ENCODE measurements at regions not wholly inside any gene's neighbourhood (a gene's known extent, or its start where the extent isn't known, plus 50 kb on each side); places are given as distances from the start of the nearest gene placed in this dataset.

DNA sequence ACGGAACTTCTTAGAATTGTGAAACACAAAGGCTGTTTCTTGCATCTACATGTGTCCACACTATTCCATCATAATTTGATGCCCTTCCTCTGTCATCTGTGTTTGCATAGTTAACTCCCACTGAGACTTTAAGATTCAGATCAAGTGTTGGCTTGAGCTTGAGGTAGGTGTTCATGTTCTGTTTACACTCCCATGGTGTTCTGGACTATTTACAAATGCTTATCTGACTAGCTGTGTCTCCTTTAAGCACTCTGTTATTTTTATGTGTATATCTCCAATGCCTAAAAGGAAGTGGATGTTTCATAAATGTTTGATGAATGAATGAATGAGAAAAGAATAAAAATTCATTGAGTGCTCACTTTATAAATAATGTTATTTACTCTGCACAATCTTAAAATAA is 622.7 kb downstream of the RAB28 start:
- Histone ChIP-seq H3K4me1 (ENCODE audit: insufficient read depth, poor library complexity, severe bottlenecking) (no peaks in the 10 kb centered on the region), H3K27me3 (ENCODE audit: insufficient read depth, poor library complexity, severe bottlenecking) (no peaks in the 10 kb centered on the region), H3K4me3 (ENCODE audit: severe bottlenecking) (no peak overlapping the region), H3K27ac (ENCODE audit: poor library complexity, severe bottlenecking) (no peak overlapping the region), H3K36me3 (ENCODE audit: low read depth) (no peaks in the 10 kb centered on the region), H3K9me3 (ENCODE audit: severe bottlenecking) (no peaks in the 10 kb centered on the region)
- ATAC-seq (ENCODE audit: low read depth) (no peak), DNase-seq (ENCODE audit: low spot score) (no peak)
- TF ChIP-seq CTCF (IDR thresholded peaks at IDR 0.05; ENCODE audit: poor library complexity, severe bottlenecking), result no peak

- H3K27me3 ChIP-seq (ENCODE audit: insufficient read depth, poor library complexity, severe bottlenecking), result peaks cover 6% of the 10 kb centered on the region
- peaks cover 5% of the 10 kb centered on the region for H3K4me1 ChIP-seq (ENCODE audit: insufficient read depth, poor library complexity, severe bottlenecking)
- H3K27ac ChIP-seq (ENCODE audit: poor library complexity, severe bottlenecking), result no peak overlapping the region
- ATAC-seq (ENCODE audit: low read depth), result peak; percentile 93
- peak; percentile 74 for TF ChIP-seq CTCF (IDR thresholded peaks at IDR 0.05; ENCODE audit: poor library complexity, severe bottlenecking)
- H3K9me3 ChIP-seq (ENCODE audit: severe bottlenecking), result no peaks in the 10 kb centered on the region
- H3K4me3 ChIP-seq (ENCODE audit: severe bottlenecking), result no peak overlapping the region
- no peaks in the 10 kb centered on the region for H3K36me3 ChIP-seq (ENCODE audit: low read depth)
- DNase-seq (ENCODE audit: low spot score), result no peak
These were observed 631.5 kb downstream of the RAB28 start for GRCh38 chr4:12852338-12853307.

- no peaks in the 10 kb centered on the region for H3K36me3 ChIP-seq (ENCODE audit: low read depth)
- DNase-seq (ENCODE audit: low spot score), result no peak
- ATAC-seq (ENCODE audit: low read depth), result no peak
- H3K4me1 ChIP-seq (ENCODE audit: insufficient read depth, poor library complexity, severe bottlenecking), result no peaks in the 10 kb centered on the region
- H3K9me3 ChIP-seq (ENCODE audit: severe bottlenecking), result no peaks in the 10 kb centered on the region
- H3K27me3 ChIP-seq (ENCODE audit: insufficient read depth, poor library complexity, severe bottlenecking), result peaks cover 11% of the 10 kb centered on the region
- no peak overlapping the region for H3K27ac ChIP-seq (ENCODE audit: poor library complexity, severe bottlenecking)
- no peak for TF ChIP-seq CTCF (IDR thresholded peaks at IDR 0.05; ENCODE audit: poor library complexity, severe bottlenecking)
- no peak overlapping the region for H3K4me3 ChIP-seq (ENCODE audit: severe bottlenecking)
These were observed 637.8 kb downstream of the RAB28 start for GRCh38 chr4:12846368-12846767.

- TF ChIP-seq CTCF (IDR thresholded peaks at IDR 0.05; ENCODE audit: poor library complexity, severe bottlenecking), result no peak
- H3K9me3 ChIP-seq (ENCODE audit: severe bottlenecking), result no peaks in the 10 kb centered on the region
These were observed 640.0 kb downstream of the RAB28 start for GRCh38 chr4:12844141-12844540.

DNA sequence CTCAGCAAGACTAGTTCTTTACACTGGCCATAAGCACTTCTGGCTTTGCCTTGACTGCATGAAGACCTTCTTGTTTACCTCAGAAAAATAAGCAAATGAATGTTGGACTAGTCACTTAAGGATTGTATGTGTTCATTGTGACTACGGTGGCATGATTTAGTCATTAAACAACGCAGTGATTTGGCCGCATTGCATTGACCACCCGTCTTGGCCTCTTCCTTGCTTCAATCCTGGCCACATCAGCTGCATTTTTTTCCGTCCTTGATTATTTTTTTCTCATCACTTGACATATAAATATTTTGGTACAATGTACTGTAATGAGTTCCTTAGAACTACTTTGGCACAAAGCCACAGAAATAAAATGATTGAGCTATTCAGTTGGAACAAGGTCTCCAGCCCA is 656.2 kb downstream of the RAB28 start:
- no peak for ATAC-seq (ENCODE audit: low read depth)
- no peak for DNase-seq (ENCODE audit: low spot score)
- Histone ChIP-seq H3K4me1 (ENCODE audit: insufficient read depth, poor library complexity, severe bottlenecking) (no peaks in the 10 kb centered on the region), H3K27ac (ENCODE audit: poor library complexity, severe bottlenecking) (no peak overlapping the region), H3K27me3 (ENCODE audit: insufficient read depth, poor library complexity, severe bottlenecking) (no peaks in the 10 kb centered on the region), H3K4me3 (ENCODE audit: severe bottlenecking) (no peak overlapping the region), H3K36me3 (ENCODE audit: low read depth) (no peaks in the 10 kb centered on the region), H3K9me3 (ENCODE audit: severe bottlenecking) (no peaks in the 10 kb centered on the region)
- no peak for TF ChIP-seq CTCF (IDR thresholded peaks at IDR 0.05; ENCODE audit: poor library complexity, severe bottlenecking)

More at GRCh38 chr4:12844141-12844540, 640.0 kb downstream of the RAB28 start:
- Histone ChIP-seq H3K27me3 (ENCODE audit: insufficient read depth, poor library complexity, severe bottlenecking) (peaks cover 8% of the 10 kb centered on the region), H3K4me3 (ENCODE audit: severe bottlenecking) (no peak overlapping the region), H3K36me3 (ENCODE audit: low read depth) (no peaks in the 10 kb centered on the region), H3K4me1 (ENCODE audit: insufficient read depth, poor library complexity, severe bottlenecking) (no peaks in the 10 kb centered on the region), H3K27ac (ENCODE audit: poor library complexity, severe bottlenecking) (no peak overlapping the region)
- DNase-seq (ENCODE audit: low spot score), result no peak
- ATAC-seq (ENCODE audit: low read depth), result 0 out of 3 replicates have a peak, but pooled peaks have one; percentile 38

Measured in RWPE2 (cell line).